HG02588 (cell line): ENCODE measurements at regions not wholly inside any gene's neighbourhood (a gene's known extent, or its start where the extent isn't known, plus 50 kb on each side); places are given as distances from the start of the nearest gene placed in this dataset.

Experiments used
- ATAC-seq: cut with Tn5 transposase; IDR thresholded peaks from one replicate; pipeline ENCODE4 v1.9.1; 2021; ENCODE audit warnings: mild to moderate bottlenecking, moderate library complexity; ENCODE audit not compliant: unreplicated experiment

DNA sequence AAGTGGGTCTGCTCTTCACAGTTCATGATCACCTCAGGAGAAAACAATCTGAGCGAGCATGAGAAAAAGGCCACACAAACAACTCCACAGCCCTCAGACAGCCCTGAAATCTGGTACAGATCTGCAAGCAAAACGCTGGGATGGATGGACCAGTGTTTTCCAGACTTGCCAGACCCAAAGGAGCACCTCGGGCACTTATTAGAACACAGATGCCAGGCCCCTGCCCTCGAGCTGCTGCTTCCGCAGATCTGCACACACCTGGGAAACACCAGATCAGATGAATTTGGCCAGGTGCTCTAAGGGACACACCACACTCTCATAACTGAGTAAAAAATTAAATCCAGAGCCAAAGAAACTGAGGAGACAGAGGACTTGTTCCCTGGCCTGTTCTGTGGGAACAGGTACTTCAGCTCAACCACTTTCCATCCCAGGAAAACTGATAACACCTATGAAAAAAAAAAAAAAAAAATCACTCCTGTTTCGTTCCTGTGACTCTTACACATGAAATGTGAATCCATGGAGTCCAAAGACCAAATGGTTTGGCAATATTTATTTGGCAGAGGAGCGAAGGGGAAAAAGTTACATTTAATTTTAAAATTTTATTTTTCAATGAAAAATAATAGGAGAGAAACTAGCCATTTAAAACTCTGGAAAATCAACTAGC is 202.9 kb upstream of the ESRRG start:
- no peak for ATAC-seq

GRCh38 chr1:216924732-216925131 is 201.5 kb upstream of the ESRRG start:
- ATAC-seq = no peak

DNA sequence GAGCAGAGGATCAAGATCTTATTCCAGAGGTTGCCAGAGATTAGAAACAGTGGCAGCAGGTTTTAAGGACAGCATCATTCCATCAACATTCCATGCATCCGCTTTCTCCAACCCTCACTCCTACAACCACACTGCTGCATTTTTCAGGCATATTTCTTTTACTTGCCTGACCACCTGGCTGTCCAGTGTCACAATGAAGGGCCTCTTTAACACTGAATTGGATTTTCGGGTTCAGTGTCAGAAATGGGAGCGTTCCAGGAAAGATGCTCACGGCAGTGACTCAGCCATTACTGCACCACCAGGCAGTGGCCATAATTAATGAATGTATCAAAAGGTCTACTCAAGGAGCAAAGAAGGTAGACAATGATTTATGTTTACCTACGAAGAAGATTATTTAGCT is 200.4 kb upstream of the ESRRG start:
- no peak for ATAC-seq

DNA sequence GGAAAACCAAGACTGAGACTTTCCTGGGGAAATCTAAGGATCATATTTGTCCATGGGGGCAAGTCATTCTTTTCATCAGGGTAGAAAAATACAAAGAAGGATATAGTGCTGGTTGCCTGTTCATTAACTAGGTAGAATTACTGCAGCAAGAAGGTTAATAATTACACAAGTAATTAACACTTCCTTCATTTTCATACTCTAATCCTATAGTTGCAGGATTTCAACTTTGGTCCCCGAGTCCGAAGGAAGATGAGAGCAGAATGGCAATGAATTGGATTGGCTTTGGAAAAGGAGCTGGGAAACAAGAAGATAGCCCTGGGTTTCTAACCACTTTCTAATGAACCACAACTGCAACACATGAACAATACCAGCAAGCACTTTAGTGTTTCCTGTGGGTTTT is 199.2 kb upstream of the ESRRG start:
- no peak for ATAC-seq

- ATAC-seq = no peak
Observed at GRCh38 chr1:216921866-216922265, 198.6 kb upstream of the ESRRG start.

DNA sequence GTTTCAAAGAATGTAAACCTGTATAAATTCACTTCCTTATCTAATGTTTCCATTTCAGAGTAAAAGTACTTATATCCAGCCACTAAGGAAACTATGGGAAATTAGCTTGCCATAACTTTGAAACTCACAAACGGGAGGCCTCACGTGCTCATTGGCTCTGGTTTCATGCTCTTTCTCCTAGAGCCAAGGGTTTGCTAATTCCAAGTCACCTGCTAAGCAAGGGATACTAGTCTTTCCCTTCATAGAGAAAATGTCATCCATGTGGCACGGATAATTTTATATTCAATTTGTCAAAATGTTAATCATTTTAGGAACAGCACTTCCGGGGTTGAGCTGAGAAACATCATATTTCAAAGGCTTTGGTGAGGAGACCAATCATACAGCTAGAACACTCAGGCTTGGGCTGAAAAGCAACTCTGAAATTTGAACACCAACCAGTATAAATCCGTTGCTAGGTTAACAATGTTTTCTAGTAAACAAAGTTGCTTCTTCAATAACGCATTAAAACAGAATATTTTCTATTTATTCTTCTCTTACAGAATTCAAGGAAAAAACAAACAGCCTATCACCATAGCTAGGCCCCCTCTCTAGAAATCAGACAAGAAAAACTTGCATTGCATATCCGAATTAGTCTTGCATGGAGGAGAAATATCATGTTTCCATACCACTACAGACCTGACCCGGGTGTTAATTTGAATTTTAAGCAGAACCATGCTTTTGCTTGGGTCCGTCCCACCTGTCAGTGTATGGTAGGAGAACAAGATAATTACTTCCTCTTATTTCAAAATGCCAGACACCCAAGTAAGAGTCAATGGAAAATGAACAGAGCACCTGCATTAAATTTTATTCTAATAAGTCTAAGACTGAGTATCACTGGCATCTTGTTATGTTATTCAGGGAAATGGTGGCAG is 196.1 kb upstream of the ESRRG start:
- no peak for ATAC-seq

GRCh38 chr1:216916890-216917438 is 193.7 kb upstream of the ESRRG start:
- no peak for ATAC-seq

- ATAC-seq = no peak
Observed at GRCh38 chr1:216914974-216915373, 191.7 kb upstream of the ESRRG start.

DNA sequence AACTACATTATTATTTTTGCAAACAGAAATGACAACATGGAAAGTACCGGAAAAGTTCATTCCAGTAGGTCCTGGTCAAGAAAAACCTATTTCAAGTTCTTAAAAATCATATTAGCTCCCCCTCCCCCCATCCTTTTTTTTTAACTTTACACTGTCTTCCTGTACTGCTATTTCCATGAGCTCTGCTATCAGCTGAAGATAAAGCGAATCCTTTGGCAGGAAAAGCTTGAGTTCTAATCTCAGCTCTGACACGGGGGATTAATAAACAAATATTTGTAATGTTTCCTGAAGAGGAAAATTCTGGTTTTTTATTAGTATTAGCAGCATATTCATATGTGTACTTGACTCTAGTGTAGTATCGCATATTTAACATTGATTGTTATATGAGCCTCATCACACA is 190.7 kb upstream of the ESRRG start:
- no peak for ATAC-seq

GRCh38 chr1:216910081-216910840 is 187.0 kb upstream of the ESRRG start:
- ATAC-seq = no peak

GRCh38 chr1:216908126-216908525 is 184.9 kb upstream of the ESRRG start:
- no peak for ATAC-seq

- ATAC-seq = no peak
Observed at GRCh38 chr1:216907100-216907499, 183.9 kb upstream of the ESRRG start.

- no peak for ATAC-seq
Observed at GRCh38 chr1:216905781-216906180, 182.6 kb upstream of the ESRRG start.

DNA sequence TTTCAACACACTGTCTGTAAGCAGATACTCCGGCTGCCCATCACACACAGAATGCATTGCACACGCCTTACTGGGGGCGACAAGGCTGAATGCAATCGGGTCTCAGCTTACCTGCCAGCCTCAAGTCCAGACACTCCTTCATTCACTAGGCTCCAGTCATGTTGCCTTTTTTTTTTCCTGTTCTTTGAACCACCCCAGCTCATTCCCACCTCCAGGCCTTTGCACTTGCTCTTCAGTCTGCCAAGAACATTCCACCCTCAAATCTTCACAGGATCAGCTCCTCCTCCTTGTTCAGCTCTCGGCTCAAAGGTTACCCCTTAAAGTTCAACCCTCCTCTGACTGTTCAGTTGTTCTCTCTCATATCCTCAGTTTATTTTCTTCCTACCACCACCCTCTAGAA is 181.9 kb upstream of the ESRRG start:
- ATAC-seq = no peak

DNA sequence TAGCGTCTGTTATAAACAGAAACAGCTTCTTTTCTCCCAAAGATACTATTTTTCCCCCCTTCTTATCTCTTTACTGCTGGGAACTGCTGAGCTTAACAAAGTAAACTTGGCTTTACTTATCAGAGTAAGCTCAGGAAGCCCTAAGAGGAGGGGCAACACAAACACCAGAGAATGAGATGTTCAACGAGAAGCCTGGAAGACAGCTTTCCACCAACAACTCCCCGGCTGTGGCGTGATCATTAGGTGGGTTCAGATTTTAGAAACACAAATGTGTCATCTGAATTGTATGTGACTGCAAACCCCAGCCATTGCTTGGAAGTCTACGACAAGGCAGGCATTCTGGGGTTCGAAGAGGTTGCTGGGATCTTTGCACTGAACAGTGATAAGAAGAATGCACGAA is 181.2 kb upstream of the ESRRG start:
- ATAC-seq = no peak

GRCh38 chr1:216903382-216903740 is 180.1 kb upstream of the ESRRG start:
- ATAC-seq = no peak

DNA sequence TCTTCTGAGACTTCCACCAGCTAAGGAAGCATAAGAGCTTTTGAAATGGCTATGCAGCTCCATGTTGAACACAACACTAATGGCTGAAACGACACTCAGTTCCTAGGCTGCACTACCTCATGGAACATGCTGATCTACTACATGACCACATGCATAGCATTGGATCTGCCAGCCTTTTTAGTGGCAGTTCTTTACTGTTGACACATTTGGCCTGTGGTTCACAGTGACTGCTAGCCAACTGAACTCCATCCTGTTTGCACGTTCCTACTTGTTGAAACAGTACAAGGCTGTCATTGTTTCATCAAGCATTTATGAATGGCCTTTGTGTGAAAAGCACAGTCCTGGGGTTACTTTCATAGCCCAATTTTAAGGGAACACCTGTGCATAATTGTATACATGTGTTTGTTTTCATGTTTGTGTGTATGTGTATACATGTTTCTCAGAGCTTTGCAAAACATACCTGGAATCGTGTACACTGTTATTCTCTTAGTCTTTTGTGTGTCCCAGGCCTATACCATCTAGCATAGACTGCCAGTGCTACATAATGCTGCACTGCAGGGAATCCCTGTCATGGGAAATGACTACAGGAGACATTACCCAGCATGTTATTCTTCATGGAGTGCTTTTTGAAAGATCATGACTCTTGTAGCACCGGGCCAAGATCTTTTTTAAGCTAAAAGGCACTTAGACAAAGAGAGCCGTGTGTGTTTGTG is 179.6 kb upstream of the ESRRG start:
- ATAC-seq = no peak

GRCh38 chr1:216900116-216900620 is 176.9 kb upstream of the ESRRG start:
- ATAC-seq = no peak

- no peak for ATAC-seq
Observed at GRCh38 chr1:216898801-216899200, 175.6 kb upstream of the ESRRG start.

DNA sequence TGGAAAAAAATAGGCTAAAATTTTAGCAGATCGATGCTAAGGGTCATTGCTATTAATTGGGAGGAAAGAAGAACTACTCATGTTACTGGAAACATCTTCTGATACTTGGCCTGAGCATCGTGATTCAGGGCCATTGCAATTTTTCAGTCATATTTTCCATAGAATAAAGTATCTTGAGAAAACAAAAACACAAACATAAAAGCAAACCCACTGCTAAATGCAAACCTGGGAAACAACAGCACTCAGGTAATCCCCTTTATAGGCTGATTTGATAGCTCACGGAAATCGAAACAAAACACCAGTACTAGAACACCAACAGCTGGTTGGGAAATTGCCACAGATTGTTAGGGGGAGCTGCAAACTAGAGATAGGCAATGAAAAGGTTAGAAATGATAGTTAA is 172.9 kb upstream of the ESRRG start:
- no peak for ATAC-seq

DNA sequence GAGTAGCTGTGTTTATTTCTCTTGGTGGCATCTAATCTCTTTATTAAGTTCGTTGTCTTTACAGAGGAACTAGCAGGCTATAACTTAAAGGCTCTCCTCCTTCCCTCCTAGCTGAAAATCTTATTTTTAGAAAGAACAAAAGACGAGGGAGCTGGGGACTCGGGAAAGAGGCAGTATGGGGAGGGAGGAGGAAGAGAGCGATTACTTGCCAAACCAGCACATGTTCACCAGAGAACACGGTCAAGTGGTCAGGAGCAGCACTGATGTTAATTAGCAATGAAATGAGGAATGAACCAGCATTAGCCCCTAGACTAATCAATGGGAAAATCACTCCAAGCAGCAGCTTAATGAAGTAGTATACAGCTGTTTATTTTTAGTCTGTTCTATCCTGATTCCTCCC is 171.3 kb upstream of the ESRRG start:
- ATAC-seq = no peak
